Muscle layer of colon (tissue), 2 donors: ENCODE measurements at regions not wholly inside any gene's neighbourhood (a gene's known extent, or its start where the extent isn't known, plus 50 kb on each side); places are given as distances from the start of the nearest gene placed in this dataset.

Experiments
- H3K27ac ChIP-seq: one replicate; pipeline ENCODE4 v1.7.0; 2013; ENCODE audit warnings: low read depth, mild to moderate bottlenecking, low read length, moderate library complexity
- H3K27me3 ChIP-seq, 2 donors: one replicate each; pipeline ENCODE4 v1.7.0; 2013; ENCODE audit warnings: low read length in 2 of 2, mild to moderate bottlenecking in 2 of 2; ENCODE audit not compliant: insufficient read depth in 2 of 2, control insufficient read depth in 1 of 2
- H3K36me3 ChIP-seq: one replicate; pipeline ENCODE4 v1.7.0; 2013; ENCODE audit warnings: mild to moderate bottlenecking, low read length; ENCODE audit not compliant: insufficient read depth
- H3K4me1 ChIP-seq: one replicate; pipeline ENCODE4 v1.7.0; 2013; ENCODE audit warnings: mild to moderate bottlenecking, low read length; ENCODE audit not compliant: insufficient read depth
- H3K4me3 ChIP-seq, 2 donors: one replicate each; pipeline ENCODE4 v1.7.0; 2013; ENCODE audit warnings: low read length in 2 of 2, low read depth in 1 of 2, mild to moderate bottlenecking in 1 of 2, moderate library complexity in 1 of 2
- H3K9ac ChIP-seq: one replicate; pipeline ENCODE4 v1.7.0; 2013; ENCODE audit warnings: low read length
- H3K9me3 ChIP-seq: one replicate; pipeline ENCODE4 v1.7.0; 2013; ENCODE audit warnings: mild to moderate bottlenecking, low read length
- donor health status: abdominal sarcoma.
- donor health status: Adenocarcinoma of cecum.

DNA sequence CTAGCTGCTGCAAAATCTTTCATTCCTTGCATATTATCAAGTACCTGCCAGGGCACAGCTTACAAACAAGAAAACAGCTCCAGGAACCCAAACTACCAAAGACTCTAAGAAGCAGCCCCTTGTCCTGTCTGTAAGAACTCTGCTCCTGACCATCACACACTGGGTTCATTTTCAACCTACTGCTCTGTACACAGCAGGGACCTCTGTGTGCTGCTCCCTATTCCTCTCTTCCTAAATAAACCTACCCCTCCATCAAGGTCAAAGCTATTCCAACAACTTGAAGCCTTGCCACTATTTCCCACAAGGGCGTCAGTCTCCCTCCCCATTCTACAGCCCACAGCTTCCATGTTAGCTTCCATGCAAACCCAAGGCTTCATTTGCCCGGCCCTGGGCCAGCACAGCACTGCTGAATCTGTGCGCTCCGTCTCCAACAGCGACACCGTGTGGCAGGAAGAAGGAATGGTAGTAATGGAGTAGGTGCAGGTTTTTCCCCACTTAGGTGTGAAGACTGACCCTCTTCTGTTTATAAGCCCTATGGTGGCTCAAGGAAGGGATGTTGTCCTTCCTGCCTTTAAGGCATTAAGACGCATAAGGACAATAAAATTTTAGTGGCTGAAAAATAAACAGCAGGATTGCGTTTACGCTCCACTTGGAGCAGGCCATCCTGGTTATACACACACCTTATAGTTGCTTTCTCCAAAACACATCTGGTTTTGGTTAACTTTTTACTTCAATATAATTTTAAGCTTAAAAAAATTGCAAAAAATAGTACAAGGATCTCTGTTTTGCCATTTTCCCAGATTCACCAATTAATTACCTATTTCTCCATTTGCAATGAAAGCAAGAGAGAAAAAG lies 115.2 kb upstream of the NXT1 start:
- no peak overlapping the region for H3K27ac ChIP-seq
- H3K4me1 ChIP-seq = no peaks in the 10 kb centered on the region
- no peak overlapping the region for H3K9ac ChIP-seq
- H3K4me3 ChIP-seq = no peak overlapping the region
- no peaks in the 10 kb centered on the region for H3K27me3 ChIP-seq
- no peaks in the 10 kb centered on the region for H3K36me3 ChIP-seq
- H3K9me3 ChIP-seq = peaks cover 5% of the 10 kb centered on the region

DNA sequence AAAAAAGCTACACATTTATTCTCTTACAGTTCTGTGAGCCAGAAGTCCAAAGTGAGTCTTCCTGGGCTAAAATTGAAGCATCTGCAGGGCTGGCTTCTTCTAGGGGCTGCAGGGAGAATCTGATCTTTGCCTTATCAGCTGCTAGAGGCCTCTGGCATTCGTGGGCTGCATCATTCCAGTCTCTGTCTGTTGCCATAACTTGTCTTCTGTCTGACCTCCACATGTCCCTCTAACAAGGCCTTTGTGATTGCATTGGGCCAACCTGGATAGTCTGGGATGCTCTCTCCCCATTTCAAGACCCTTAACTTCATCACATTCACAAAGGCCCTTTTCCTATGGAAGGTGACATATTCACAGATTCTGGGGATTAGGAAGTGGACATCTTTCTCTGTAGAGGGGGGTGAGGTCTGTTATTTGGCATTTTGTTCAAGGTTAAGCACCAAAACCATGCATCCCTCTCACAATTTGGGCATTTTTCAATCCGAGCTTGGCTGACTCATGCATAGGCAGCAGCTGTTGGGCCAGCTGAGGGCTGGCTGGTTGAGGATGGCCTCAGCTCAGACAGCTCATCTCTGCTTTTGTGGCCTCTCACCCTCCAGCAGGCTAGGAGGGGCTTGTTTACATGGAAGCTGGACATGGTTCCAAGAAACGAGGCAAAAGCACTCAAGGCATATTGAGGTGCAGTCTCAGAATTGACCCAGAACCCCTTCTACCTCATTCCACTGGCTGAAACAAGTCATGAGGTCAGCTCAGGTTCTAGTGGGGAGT lies 116.1 kb upstream of the NXT1 start:
- Histone ChIP-seq H3K4me3 (no peak overlapping the region), H3K27me3 (no peaks in the 10 kb centered on the region), H3K27ac (no peak overlapping the region), H3K36me3 (no peaks in the 10 kb centered on the region), H3K4me1 (no peaks in the 10 kb centered on the region), H3K9ac (no peak overlapping the region), H3K9me3 (peaks cover 5% of the 10 kb centered on the region)

DNA sequence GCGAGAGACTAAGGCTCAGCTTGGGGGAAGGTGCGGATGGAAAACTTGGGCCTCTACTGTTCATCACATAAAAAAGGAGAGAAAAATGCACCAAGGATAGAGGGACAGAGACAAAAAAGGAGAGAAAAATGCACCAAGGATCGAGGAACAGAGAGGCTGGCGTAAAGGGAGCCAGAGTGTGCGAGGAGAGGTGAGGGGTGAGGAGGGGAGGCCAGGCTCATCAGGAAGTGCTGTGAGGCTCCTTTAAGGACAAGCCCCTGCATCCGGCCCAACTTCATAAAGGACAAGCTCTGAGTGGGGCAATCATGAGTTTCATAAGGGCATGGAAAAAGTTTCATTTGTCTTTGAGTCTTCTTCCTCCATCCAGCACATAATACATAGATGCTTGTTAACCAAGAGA lies 117.2 kb upstream of the NXT1 start:
- no peak overlapping the region for H3K27ac ChIP-seq
- H3K27me3 ChIP-seq = no peaks in the 10 kb centered on the region
- H3K9me3 ChIP-seq = peaks cover 5% of the 10 kb centered on the region
- no peak overlapping the region for H3K4me3 ChIP-seq
- no peak overlapping the region for H3K9ac ChIP-seq
- peaks cover 7% of the 10 kb centered on the region for H3K4me1 ChIP-seq
- H3K36me3 ChIP-seq = no peaks in the 10 kb centered on the region

DNA sequence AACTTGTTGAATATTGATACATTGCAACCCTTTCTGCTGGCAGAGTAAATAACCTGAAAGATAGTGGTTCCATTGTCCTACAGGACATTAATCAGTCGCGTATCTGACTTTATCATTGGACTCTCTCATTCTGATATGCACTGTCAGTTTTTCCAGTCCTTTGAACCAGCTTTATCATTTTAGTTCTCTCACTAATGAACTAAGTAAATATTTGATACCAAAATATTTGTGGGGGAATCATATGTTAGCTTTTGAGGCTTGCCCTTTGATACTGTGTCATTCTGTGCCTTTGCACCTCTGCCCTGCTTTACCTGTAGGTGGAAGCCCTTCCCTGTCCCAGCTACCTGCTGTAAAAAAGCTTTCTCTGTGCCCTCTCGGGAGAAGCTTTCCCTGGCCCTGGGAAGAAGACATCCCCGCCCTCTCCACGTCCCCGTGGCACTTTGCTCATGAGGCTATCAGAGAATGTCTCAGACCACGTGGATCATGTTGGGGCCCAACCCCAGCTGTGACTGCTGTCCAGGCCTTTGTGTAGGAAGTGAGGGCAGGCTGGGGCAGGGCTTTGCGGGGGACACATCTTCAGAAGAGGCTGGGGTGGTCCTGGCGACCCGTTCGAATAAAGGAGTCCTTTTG lies 117.8 kb upstream of the NXT1 start:
- Histone ChIP-seq H3K9me3 (peaks cover 5% of the 10 kb centered on the region), H3K4me1 (peaks cover 7% of the 10 kb centered on the region), H3K27me3 (no peaks in the 10 kb centered on the region), H3K27ac (no peak overlapping the region), H3K36me3 (no peaks in the 10 kb centered on the region), H3K4me3 (no peak overlapping the region), H3K9ac (no peak overlapping the region)

DNA sequence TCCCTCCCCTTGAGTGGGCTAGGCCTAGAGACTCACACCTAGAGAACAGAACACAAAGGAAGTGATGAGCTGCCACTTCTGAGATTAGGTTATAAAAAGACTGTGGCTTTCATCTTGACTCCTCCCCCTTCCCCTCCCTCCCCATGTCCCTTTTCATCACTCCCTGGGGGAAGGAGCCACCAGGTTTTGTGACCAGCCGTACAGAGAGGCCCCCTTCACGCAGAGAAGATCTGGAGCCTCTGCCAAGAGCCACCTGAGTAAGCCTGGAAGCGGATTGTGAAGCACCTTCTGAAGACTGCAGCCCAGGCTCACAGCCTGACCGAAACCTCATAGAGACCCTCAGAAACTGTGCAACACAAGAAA lies 118.4 kb upstream of the NXT1 start:
- no peak overlapping the region for H3K4me3 ChIP-seq
- no peaks in the 10 kb centered on the region for H3K27me3 ChIP-seq
- H3K9me3 ChIP-seq = peaks cover 5% of the 10 kb centered on the region
- no peak overlapping the region for H3K9ac ChIP-seq
- H3K4me1 ChIP-seq = peaks cover 7% of the 10 kb centered on the region
- H3K27ac ChIP-seq = no peak overlapping the region
- no peaks in the 10 kb centered on the region for H3K36me3 ChIP-seq

DNA sequence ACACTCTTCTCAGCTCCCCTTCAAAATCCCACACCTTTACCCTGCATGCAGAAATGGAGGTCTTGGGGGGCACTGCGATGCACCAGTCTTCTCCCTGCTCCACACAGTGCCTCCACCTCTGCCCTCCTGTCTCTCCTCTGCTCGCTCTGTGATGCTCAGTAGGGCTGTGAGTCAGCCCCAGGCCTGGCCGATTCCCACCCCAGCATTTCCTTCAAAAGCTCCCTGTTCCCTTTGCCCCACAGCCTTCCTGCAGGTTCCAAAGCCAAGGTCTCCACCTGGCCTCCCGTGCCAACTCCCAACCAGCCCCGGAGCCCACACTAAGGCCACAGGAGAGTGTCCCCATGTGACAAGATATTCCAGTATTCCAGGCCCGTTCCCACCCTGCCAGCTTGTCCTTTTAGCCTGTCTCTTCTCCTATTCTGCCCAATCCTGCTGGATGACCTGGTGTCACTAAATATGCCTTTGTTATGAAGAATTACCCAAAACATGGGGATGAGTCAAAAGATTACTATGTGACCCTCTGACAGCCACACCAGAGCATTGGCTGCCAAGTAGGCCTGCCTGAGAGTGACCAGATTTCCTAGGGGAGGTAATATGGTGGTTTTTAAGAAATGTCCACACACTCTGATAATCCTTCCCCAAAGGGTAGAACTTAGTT lies 118.9 kb upstream of the NXT1 start:
- Histone ChIP-seq H3K9me3 (peaks cover 5% of the 10 kb centered on the region), H3K36me3 (no peaks in the 10 kb centered on the region), H3K4me1 (peaks cover 7% of the 10 kb centered on the region), H3K27ac (no peak overlapping the region), H3K9ac (no peak overlapping the region), H3K27me3 (no peaks in the 10 kb centered on the region), H3K4me3 (no peak overlapping the region)

DNA sequence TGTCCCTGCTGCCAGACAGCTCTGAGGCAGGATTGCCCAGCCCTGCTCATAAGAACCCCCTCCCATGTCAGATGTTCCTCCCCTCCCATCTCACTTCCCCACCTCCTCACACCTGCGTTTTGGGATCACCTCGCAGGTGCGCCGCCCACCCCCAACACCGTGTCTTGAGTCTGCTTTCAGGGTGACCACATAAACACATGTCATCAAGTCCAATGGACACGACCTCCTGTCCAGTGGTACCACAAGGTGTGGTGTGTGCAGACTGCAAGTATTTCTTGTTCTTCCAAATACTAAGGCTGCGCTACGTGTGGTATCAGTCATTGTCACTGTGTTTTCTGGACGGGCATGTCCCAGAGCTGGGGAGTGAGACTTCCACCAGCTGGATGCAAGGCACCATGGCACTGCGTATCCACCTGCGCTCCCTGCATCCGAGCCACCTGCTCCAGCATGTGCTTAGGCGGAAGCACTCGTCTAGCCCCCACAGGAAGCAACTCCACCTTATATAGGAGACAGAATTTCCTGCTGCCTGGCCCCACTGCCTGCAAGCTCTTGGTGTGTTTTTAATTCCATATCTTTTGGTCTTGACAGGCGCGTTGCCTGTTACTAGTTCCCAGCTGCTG lies 119.7 kb upstream of the NXT1 start:
- no peaks in the 10 kb centered on the region for H3K36me3 ChIP-seq
- no peaks in the 10 kb centered on the region for H3K27me3 ChIP-seq
- H3K9me3 ChIP-seq = peaks cover 5% of the 10 kb centered on the region
- H3K9ac ChIP-seq = no peak overlapping the region
- H3K4me1 ChIP-seq = peaks cover 7% of the 10 kb centered on the region
- no peak overlapping the region for H3K27ac ChIP-seq
- H3K4me3 ChIP-seq = no peak overlapping the region

DNA sequence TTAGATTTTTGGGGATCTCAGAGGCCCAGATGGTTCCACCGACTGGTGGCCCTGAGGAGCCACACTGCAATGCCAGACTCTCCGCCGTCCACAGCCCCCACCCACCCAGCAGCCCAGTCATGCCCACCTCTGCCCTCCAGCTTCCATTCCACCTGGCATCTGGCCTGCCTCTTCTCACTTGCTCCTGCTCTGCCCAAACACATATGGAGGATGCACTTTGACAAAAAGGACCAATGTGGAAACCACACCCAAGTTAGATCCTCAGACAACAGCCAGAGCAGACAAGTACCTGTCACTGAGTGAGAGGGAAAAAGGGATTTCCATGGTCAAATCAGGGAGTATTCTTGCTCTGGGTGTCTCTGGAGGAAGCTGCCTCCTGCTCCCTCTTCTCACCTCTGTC lies 120.6 kb upstream of the NXT1 start:
- Histone ChIP-seq H3K9me3 (peaks cover 5% of the 10 kb centered on the region), H3K27ac (no peak overlapping the region), H3K9ac (no peak overlapping the region), H3K27me3 (no peaks in the 10 kb centered on the region), H3K36me3 (no peaks in the 10 kb centered on the region), H3K4me3 (no peak overlapping the region), H3K4me1 (peaks cover 7% of the 10 kb centered on the region)

DNA sequence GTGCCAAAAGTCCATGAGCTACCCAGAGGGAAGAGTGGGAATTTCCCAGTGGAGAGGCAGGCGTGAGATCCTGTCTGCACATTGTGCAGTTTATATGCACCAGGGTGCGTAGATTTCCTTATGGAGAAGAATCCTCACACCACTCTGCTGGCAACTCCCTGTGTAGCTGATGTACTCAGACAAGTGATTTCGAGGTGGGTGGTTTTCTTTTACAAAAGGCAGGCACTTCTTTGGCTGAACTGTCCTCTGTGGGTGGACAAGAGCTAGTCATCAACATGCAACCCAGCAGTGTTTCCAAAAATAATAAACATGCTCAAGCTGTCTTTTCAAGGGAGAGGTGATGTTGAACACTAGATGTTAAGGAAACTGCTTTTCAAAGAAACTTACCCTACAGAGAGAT lies 121.7 kb upstream of the NXT1 start:
- Histone ChIP-seq H3K36me3 (no peaks in the 10 kb centered on the region), H3K9ac (no peak overlapping the region), H3K27ac (no peak overlapping the region), H3K4me1 (peaks cover 7% of the 10 kb centered on the region), H3K9me3 (peaks cover 5% of the 10 kb centered on the region), H3K4me3 (no peak overlapping the region), H3K27me3 (no peaks in the 10 kb centered on the region)

DNA sequence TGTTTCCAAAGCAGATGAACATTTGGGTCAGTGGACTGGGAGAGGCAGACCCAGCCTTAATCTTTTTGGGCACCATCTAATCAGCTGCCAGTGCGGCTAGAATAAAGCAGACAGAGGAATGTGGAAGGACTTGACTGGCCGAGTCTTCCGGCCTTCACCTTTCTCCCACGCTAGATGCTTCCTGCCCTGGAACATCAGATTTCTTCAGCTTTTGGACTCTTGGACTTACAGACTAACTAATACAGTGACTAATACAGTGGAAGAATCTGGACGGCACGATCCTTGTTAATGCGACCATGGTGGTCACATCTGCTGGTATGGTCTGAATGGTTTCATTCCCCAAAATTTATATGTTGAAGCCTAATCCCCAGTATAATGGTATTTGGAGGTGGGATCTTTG lies 122.6 kb upstream of the NXT1 start:
- Histone ChIP-seq H3K9me3 (peaks cover 5% of the 10 kb centered on the region), H3K9ac (no peak overlapping the region)

DNA sequence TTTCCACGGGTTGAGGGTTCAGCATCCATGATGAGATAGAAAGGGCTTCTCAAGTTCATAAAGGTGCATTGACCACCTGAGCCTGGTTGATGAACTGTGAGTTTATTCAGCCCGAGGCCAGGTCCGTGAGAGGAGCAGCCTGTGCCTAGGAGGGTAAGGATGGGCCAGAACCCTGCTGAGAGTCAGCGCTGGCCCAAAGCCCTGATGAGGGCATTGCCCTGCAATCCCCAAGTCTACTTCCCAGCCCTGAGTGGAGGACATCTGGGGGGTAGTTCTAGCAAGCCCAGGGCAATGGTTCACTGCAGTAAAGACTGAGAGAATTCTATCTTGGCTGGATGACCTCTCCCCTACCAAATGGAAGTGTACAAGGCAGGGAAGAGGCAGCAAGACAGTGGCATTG lies 123.3 kb upstream of the NXT1 start:
- H3K9me3 ChIP-seq = peaks cover 1% of the 10 kb centered on the region
- no peak overlapping the region for H3K9ac ChIP-seq
- H3K36me3 ChIP-seq = no peaks in the 10 kb centered on the region
- H3K27me3 ChIP-seq = no peaks in the 10 kb centered on the region
- H3K4me3 ChIP-seq = no peak overlapping the region
- no peak overlapping the region for H3K27ac ChIP-seq
- peaks cover 7% of the 10 kb centered on the region for H3K4me1 ChIP-seq

More for the DNA sequence above, 122.6 kb upstream of the NXT1 start:
- Histone ChIP-seq H3K27me3 (no peaks in the 10 kb centered on the region), H3K27ac (no peak overlapping the region), H3K4me1 (peaks cover 7% of the 10 kb centered on the region), H3K36me3 (no peaks in the 10 kb centered on the region), H3K4me3 (no peak overlapping the region)
